ENCODE measurements at regions not wholly inside any gene's neighbourhood (a gene's known extent, or its start where the extent isn't known, plus 50 kb on each side); places are given as distances from the start of the nearest gene placed in this dataset.

DNA sequence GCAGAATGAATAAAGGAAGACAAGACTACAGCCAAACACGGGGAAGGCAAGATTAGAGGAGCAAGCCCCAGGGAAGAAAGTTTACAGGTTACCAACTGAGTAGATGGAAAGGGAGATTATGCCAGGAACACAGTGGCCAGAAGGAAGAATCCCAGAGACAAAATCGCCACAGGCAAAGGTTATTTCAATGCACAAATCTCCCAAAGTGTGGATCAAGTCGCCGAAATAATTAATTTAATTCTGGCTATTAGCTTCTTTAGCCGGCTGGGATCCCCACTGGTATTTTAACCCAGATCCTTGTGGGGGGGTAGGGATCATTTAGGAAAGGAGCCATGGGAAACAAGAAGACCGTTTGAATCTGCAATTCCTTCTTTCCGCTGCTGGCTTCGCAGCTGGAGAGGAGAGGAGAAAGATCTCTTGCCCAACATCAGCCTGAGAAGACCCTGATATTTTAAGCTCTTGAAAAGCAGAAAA is 171.0 kb downstream of the DHX15 start:
- TF ChIP-seq, protein P1, sequence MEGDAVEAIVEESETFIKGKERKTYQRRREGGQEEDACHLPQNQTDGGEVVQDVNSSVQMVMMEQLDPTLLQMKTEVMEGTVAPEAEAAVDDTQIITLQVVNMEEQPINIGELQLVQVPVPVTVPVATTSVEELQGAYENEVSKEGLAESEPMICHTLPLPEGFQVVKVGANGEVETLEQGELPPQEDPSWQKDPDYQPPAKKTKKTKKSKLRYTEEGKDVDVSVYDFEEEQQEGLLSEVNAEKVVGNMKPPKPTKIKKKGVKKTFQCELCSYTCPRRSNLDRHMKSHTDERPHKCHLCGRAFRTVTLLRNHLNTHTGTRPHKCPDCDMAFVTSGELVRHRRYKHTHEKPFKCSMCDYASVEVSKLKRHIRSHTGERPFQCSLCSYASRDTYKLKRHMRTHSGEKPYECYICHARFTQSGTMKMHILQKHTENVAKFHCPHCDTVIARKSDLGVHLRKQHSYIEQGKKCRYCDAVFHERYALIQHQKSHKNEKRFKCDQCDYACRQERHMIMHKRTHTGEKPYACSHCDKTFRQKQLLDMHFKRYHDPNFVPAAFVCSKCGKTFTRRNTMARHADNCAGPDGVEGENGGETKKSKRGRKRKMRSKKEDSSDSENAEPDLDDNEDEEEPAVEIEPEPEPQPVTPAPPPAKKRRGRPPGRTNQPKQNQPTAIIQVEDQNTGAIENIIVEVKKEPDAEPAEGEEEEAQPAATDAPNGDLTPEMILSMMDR (conservative IDR thresholded peaks at IDR 0.05), result no peak
- TF ChIP-seq ZFX (IDR thresholded peaks at IDR 0.05), result no peak
